H1 (cell line): ENCODE measurements at regions not wholly inside any gene's neighbourhood (a gene's known extent, or its start where the extent isn't known, plus 50 kb on each side); places are given as distances from the start of the nearest gene placed in this dataset.

Source experiments
- CTCF ChIA-PET: fragments of 300-600 bp; sonication (Branson Sonifier 250); formaldehyde crosslinking; loops from one replicate; lab custom pipeline; 2021; ENCODE audit not compliant: partially characterized antibody; lab: Charles Lee
- POLR2A ChIA-PET: fragments of 300-600 bp; sonication (Branson Sonifier 250); formaldehyde crosslinking; loops from one replicate; lab custom pipeline; 2021; ENCODE audit warnings: inconsistent platforms; ENCODE audit not compliant: partially characterized antibody; lab: Charles Lee
- DNase-seq, 2 experiments: peaks; one replicate each; pipeline versions ENCODE4 v3.0.0 to v3.0.0-alpha.2; 2010 to 2022; ENCODE audit warnings: low spot score in 2 of 2, low read depth in 1 of 2, mixed read lengths in 1 of 2
- FAIRE-seq: peaks from 2 replicates; lab custom pipeline; 2011; peaks lifted over from hg19 to GRCh38; lab: Jason Lieb, UNC
- H2AFZ ChIP-seq: 2 replicates; pipeline ENCODE4 v1.8.1; 2012; ENCODE audit warnings: low read length, inconsistent platforms
- H2AK5ac ChIP-seq: 2 replicates; pipeline ENCODE4 v1.6.1; 2013; ENCODE audit warnings: low read depth, low read length
- H2BK120ac ChIP-seq: replicated peaks from 2 replicates; pipeline ENCODE3; 2013; ENCODE audit warnings: low read depth, low read length, inconsistent platforms
- H2BK12ac ChIP-seq: 2 replicates; pipeline ENCODE4 v1.6.1; 2013; ENCODE audit warnings: low read depth, low read length
- H2BK15ac ChIP-seq: 2 replicates; pipeline ENCODE4 v1.6.1; 2013; ENCODE audit warnings: low read length
- H2BK20ac ChIP-seq: 2 replicates; pipeline ENCODE4 v1.6.1; 2013; ENCODE audit warnings: low read length
- H2BK5ac ChIP-seq: 2 replicates; pipeline ENCODE4 v1.6.1; 2013; ENCODE audit warnings: low read depth, low read length
- H3K14ac ChIP-seq: 2 replicates; pipeline ENCODE4 v1.6.1; 2013; ENCODE audit warnings: inconsistent platforms; ENCODE audit not compliant: insufficient read length
- H3K18ac ChIP-seq: 2 replicates; pipeline ENCODE4 v1.6.1; 2013; ENCODE audit warnings: low read length; ENCODE audit errors: extremely low read depth
- H3K23ac ChIP-seq: 2 replicates; pipeline ENCODE4 v1.6.1; 2013; ENCODE audit warnings: inconsistent platforms; ENCODE audit not compliant: insufficient read length
- H3K23me2 ChIP-seq: 2 replicates; pipeline ENCODE4 v1.6.1; 2013; ENCODE audit warnings: low read depth, low read length
- H3K27ac ChIP-seq: 2 replicates; pipeline ENCODE4 v1.6.1; 2011; ENCODE audit warnings: low read depth, low read length, inconsistent platforms
- H3K27me3 ChIP-seq, 4 experiments: replicated peaks in 1 of 4; 1 replicate in 1 of 4; 2 replicates in 3 of 4; pipeline versions ENCODE4 v1.6.1 to v1.8.1; 2011 to 2013; ENCODE audit warnings: low read length in 3 of 4, mild to moderate bottlenecking in 3 of 4, inconsistent platforms in 2 of 4, mixed read lengths in 2 of 4, moderate library complexity in 1 of 4; ENCODE audit not compliant: control insufficient read depth in 3 of 4, insufficient read depth in 3 of 4; ENCODE audit errors: extremely low read depth in 1 of 4
- H3K36me3 ChIP-seq, 4 experiments: 2 replicates each; pipeline versions ENCODE4 v1.6.1 to v1.8.1; 2011 to 2013; ENCODE audit warnings: mild to moderate bottlenecking in 4 of 4, low read length in 3 of 4, moderate library complexity in 2 of 4, control low read depth in 1 of 4, inconsistent platforms in 1 of 4; ENCODE audit not compliant: insufficient read depth in 4 of 4, control insufficient read depth in 2 of 4
- H3K4ac ChIP-seq: replicated peaks from 2 replicates; pipeline ENCODE3; 2013; ENCODE audit warnings: low read length, low read depth, mixed read lengths, inconsistent platforms; ENCODE audit not compliant: insufficient read length
- H3K4me1 ChIP-seq, 4 experiments: replicated peaks in 1 of 4; 1 replicate in 1 of 4; 2 replicates in 3 of 4; pipeline versions ENCODE4 v1.6.1 to v1.8.1; 2011 to 2013; ENCODE audit warnings: low read length in 3 of 4, inconsistent platforms in 2 of 4, mixed read lengths in 1 of 4; ENCODE audit not compliant: insufficient read depth in 4 of 4, control insufficient read depth in 3 of 4
- H3K4me2 ChIP-seq, 2 experiments: 2 replicates each; pipeline versions ENCODE4 v1.6.1 to v1.8.1; 2011 to 2013; ENCODE audit warnings: low read depth in 2 of 2, low read length in 2 of 2, control low read depth in 1 of 2, inconsistent platforms in 1 of 2, mild to moderate bottlenecking in 1 of 2; ENCODE audit not compliant: insufficient read depth in 1 of 2
- H3K4me3 ChIP-seq, 4 experiments: fragments of 200-600, 300-600 bp in 1 of 4; sonication (generic), shearing (Covaris generic), sonication (Bioruptor Twin) in 1 of 4; 2 replicates each; pipeline versions ENCODE4 v1.5.1 to v1.8.1; 2011 to 2016; ENCODE audit warnings: low read length in 4 of 4, low read depth in 3 of 4, control low read depth in 2 of 4, inconsistent platforms in 2 of 4, mild to moderate bottlenecking in 2 of 4, mixed read lengths in 1 of 4, moderate library complexity in 1 of 4; ENCODE audit not compliant: insufficient read depth in 2 of 4; ENCODE audit errors: extremely low read depth in 1 of 4
- H3K56ac ChIP-seq: replicated peaks from 2 replicates; pipeline ENCODE3; 2013; ENCODE audit warnings: low read depth, mild to moderate bottlenecking, mixed read lengths, low read length, inconsistent platforms; ENCODE audit not compliant: insufficient read length
- H3K79me1 ChIP-seq: 2 replicates; pipeline ENCODE4 v1.6.1; 2013; ENCODE audit warnings: low read depth, low read length, control low read depth
- H3K79me2 ChIP-seq, 2 experiments: 2 replicates each; pipeline versions ENCODE4 v1.6.1 to v1.8.1; 2012 to 2013; ENCODE audit warnings: low read length in 2 of 2, mild to moderate bottlenecking in 2 of 2, inconsistent platforms in 1 of 2; ENCODE audit not compliant: insufficient read depth in 2 of 2, control insufficient read depth in 1 of 2
- H3K9ac ChIP-seq, 4 experiments: replicated peaks in 1 of 4; 1 replicate in 1 of 4; 2 replicates in 3 of 4; pipeline versions ENCODE4 v1.6.1 to v1.8.1; 2011 to 2013; ENCODE audit warnings: low read depth in 3 of 4, low read length in 3 of 4, control low read depth in 2 of 4, mild to moderate bottlenecking in 2 of 4, moderate library complexity in 2 of 4, inconsistent platforms in 1 of 4; ENCODE audit errors: extremely low read depth in 1 of 4
- H3K9me3 ChIP-seq, 2 experiments: 2 replicates each; pipeline versions ENCODE4 v1.6.1 to v1.8.1; 2012 to 2013; ENCODE audit warnings: mild to moderate bottlenecking in 2 of 2, moderate library complexity in 2 of 2, control low read depth in 1 of 2, inconsistent platforms in 1 of 2, low read depth in 1 of 2, low read length in 1 of 2, mixed read lengths in 1 of 2; ENCODE audit not compliant: insufficient read depth in 2 of 2
- H4K20me1 ChIP-seq, 2 experiments: replicated peaks in 1 of 2; 2 replicates each; pipeline versions ENCODE3 to v1.8.1; 2011 to 2013; ENCODE audit warnings: inconsistent platforms in 2 of 2, low read length in 2 of 2, mild to moderate bottlenecking in 1 of 2; ENCODE audit not compliant: insufficient read depth in 2 of 2, control insufficient read depth in 1 of 2
- H4K5ac ChIP-seq: 2 replicates; pipeline ENCODE4 v1.6.1; 2013; ENCODE audit warnings: low read length, low read depth, mixed read lengths, inconsistent platforms; ENCODE audit not compliant: insufficient read length
- H4K8ac ChIP-seq: 2 replicates; pipeline ENCODE4 v1.8.0; 2013; ENCODE audit warnings: mild to moderate bottlenecking, moderate library complexity, low read length, inconsistent platforms; ENCODE audit not compliant: insufficient read depth; ENCODE audit errors: extremely low read depth
- H4K91ac ChIP-seq: replicated peaks from 2 replicates; pipeline ENCODE3; 2013; ENCODE audit warnings: low read length, mixed read lengths, inconsistent platforms; ENCODE audit not compliant: insufficient read length
- ATF3 ChIP-seq: IDR thresholded peaks from 2 replicates; pipeline ENCODE4 v1.6.1; 2011; ENCODE audit warnings: low read depth, mild to moderate bottlenecking, low read length; ENCODE audit not compliant: insufficient read depth
- CEBPB ChIP-seq: IDR thresholded peaks from 2 replicates; pipeline ENCODE4 v1.6.1; 2012; ENCODE audit warnings: low read depth, low read length
- CHD1 ChIP-seq: IDR thresholded peaks from 2 replicates; pipeline ENCODE4 v1.6.1; 2012; ENCODE audit warnings: low read depth, low read length, improper control_type of control experiment
- RNF2 ChIP-seq: fragments of 200-900, 300-1000 bp; sonication (generic); IDR thresholded peaks from 2 replicates; pipeline ENCODE4 v1.7.1; 2016; ENCODE audit warnings: borderline replicate concordance, low read depth, mild to moderate bottlenecking, antibody characterized with exemption, low read length; ENCODE audit not compliant: poor library complexity, severe bottlenecking; ENCODE audit errors: missing control alignments
- SP2 ChIP-seq: IDR thresholded peaks from 2 replicates; pipeline ENCODE4 v1.6.1; 2012; ENCODE audit warnings: mild to moderate bottlenecking, low read length, inconsistent platforms
- SRF ChIP-seq: IDR thresholded peaks from 2 replicates; pipeline ENCODE4 v1.6.1; 2011; ENCODE audit warnings: mild to moderate bottlenecking, low read depth, low read length, moderate library complexity
- SUZ12 ChIP-seq: fragments of 200-600 bp; sonication (generic); IDR thresholded peaks from 2 replicates; pipeline ENCODE4 v1.6.1; 2012; ENCODE audit warnings: mild to moderate bottlenecking, inconsistent platforms, low read length, moderate library complexity, mixed read lengths
- USF2 ChIP-seq: IDR thresholded peaks from 2 replicates; pipeline ENCODE4 v1.6.1; 2011; ENCODE audit warnings: low read length, improper control_type of control experiment
- WGBS, 2 experiments: shearing (Covaris generic) in 1 of 2; methylation state at CpG; one replicate each; pipeline versions ENCODE4 v1.1.6 to v1.1.7; 2013 to 2015; ENCODE audit warnings: low lambda C conversion rate in 2 of 2, mixed read lengths in 2 of 2, inconsistent platforms in 1 of 2, low coverage in 1 of 2, missing lambda C conversion rate in 1 of 2; ENCODE audit not compliant: insufficient replicate concordance in 2 of 2, insufficient coverage in 1 of 2, insufficient read length in 1 of 2; ENCODE audit errors: extremely low coverage in 1 of 2, missing lambda C conversion rate in 1 of 2; 5-methylcytosine and 5-hydroxymethylcytosine counted together
- TF ChIP-seq, protein P1 (sequence below): IDR thresholded peaks from 2 replicates; pipeline ENCODE4 v1.6.1; 2012; ENCODE audit warnings: inconsistent platforms

DNA sequence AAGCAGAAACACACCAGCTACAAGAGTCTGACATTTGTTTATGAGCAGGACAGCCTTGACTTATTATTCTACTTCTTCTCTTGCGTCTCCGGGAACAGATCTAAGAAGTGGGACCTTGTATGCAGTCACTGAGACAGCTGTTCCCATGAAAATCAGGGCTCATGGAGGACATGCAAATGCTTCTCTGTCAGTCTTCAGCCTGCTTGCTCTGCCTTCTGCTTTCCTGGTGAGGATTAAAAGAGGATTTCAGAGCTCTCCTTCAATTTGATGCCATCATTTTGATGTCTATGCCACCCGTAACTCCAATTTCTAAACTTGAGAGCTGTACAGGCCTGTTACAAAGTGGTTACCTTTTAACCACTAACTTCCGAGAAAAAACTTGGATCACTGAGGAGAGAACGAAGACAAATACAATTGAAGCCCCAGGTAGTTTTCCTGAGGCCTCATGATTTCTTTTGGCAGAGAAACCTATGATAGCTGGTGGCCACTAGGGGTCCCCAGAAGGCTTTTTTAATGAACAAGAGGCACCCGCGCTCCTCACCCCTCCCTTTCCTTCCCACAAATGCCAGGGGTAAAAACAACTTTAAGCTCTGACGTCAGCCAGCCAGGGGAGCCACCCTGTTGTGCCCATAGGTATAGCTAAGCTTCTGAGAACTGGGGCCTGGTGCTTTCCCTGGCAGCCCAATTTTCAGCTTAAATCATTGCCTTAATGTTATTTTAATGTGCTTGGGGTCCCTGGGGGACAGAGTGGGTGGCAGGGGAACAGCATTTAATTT is 97.0 kb downstream of the DDIT4L start:
- 33% methylated on average over 8 of the region's 8 CpGs; no CpG with 5 or more reads in 1 of the 2 experiments for WGBS, 2 experiments
- H3K36me3 ChIP-seq = no peaks in the 10 kb centered on the region
- H3K9ac ChIP-seq = no peak overlapping the region
- peaks cover 5 to 10% (median 6%) of the 10 kb centered on the region in 4 experiments; a peak in 4 of 7 replicates for H3K4me1 ChIP-seq
- no peaks in the 10 kb centered on the region for H3K9me3 ChIP-seq
- H3K27ac ChIP-seq = peak overlapping the region; percentile 60
- H3K4me2 ChIP-seq = peak overlapping the region in 1 of 2 experiments; percentile 57; a peak in 2 of 4 replicates
- no peak overlapping the region for H3K56ac ChIP-seq
- H3K27me3 ChIP-seq = no peaks in the 10 kb centered on the region
- peak overlapping the region; percentile 14 for H4K91ac ChIP-seq
- no peak overlapping the region for H2BK15ac ChIP-seq
- no peak overlapping the region; the same call in 1 of the 2 replicates for H3K18ac ChIP-seq
- H3K79me1 ChIP-seq = no peaks in the 10 kb centered on the region
- H3K23ac ChIP-seq = no peak overlapping the region
- peak; percentile 82 for FAIRE-seq
- H2BK120ac ChIP-seq = no peak overlapping the region
- H2AK5ac ChIP-seq = no peak overlapping the region
- CTCF ChIA-PET = interaction anchor here (0.7 to 5.8 kb wide), 34 partner anchors 10 to 512 kb away, joined by 3 to 54 read pairs (median 4); no protein-coding TSS in a partner anchor
- H3K23me2 ChIP-seq = no peaks in the 10 kb centered on the region
- peak overlapping the region; percentile 51; the same call in 1 of the 2 replicates for H2BK12ac ChIP-seq
- H4K20me1 ChIP-seq = no peaks in the 10 kb centered on the region
- no peak overlapping the region for H3K4me3 ChIP-seq
- H2BK5ac ChIP-seq = 0 out of 2 replicates have a peak overlapping the region, but pooled peaks have one; percentile 1
- no peak overlapping the region for H4K8ac ChIP-seq
- DNase-seq = peak; percentile 80 to 81
- no peaks in the 10 kb centered on the region for H3K79me2 ChIP-seq
- H3K4ac ChIP-seq = no peak overlapping the region
- peak overlapping the region; percentile 88 for H2AFZ ChIP-seq
- no peak overlapping the region for H3K14ac ChIP-seq
- no peak overlapping the region for H2BK20ac ChIP-seq
- H4K5ac ChIP-seq = peak overlapping the region; percentile 7
- POLR2A ChIA-PET = interaction anchor here (0.6 to 2.6 kb wide), 2 partner anchors 144 to 529 kb away, joined by 3 to 11 read pairs; no protein-coding TSS in a partner anchor
- TF ChIP-seq USF2 = no peak
- no peak for TF ChIP-seq SUZ12
- TF ChIP-seq RNF2 = no peak
- TF ChIP-seq, protein P1, sequence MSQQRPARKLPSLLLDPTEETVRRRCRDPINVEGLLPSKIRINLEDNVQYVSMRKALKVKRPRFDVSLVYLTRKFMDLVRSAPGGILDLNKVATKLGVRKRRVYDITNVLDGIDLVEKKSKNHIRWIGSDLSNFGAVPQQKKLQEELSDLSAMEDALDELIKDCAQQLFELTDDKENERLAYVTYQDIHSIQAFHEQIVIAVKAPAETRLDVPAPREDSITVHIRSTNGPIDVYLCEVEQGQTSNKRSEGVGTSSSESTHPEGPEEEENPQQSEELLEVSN = no peak
- TF ChIP-seq CEBPB = no peak
- no peak for TF ChIP-seq CHD1
- TF ChIP-seq SRF = no peak
- TF ChIP-seq ATF3 = no peak
- no peak for TF ChIP-seq SP2
